ENCODE measurements at regions not wholly inside any gene's neighbourhood (a gene's known extent, or its start where the extent isn't known, plus 50 kb on each side); places are given as distances from the start of the nearest gene placed in this dataset.

GRCh38 chr5:6043491-6044310 is 334.6 kb downstream of the MED10 start:
- intact Hi-C loops (cut with DNase I): no loop called here
- Histone ChIP-seq H3K4me1 (ENCODE audit: control insufficient read depth in 2 of 3, insufficient read depth in 2 of 3, low read depth in 1 of 3, low read length in 3 of 3) (no peaks in the 10 kb centered on the region), H3K27ac (ENCODE audit: low read depth in 2 of 2, low read length in 2 of 2) (no peak overlapping the region), H3K27me3 (ENCODE audit: control insufficient read depth, insufficient read depth, low read length) (no peaks in the 10 kb centered on the region), H3K36me3 (ENCODE audit: control insufficient read depth in 2 of 3, insufficient read depth in 3 of 3, low read length in 3 of 3) (no peaks in the 10 kb centered on the region), H3K4me3 (ENCODE audit: low read length in 3 of 3) (no peak overlapping the region), H3K9ac (ENCODE audit: low read length in 3 of 3) (no peak overlapping the region), H3K9me3 (ENCODE audit: control insufficient read depth in 2 of 3, insufficient read depth in 1 of 3, low read length in 3 of 3) (no peaks in the 10 kb centered on the region)
- no peak for DNase-seq
- FAIRE-seq: no peak
- no peak for TF ChIP-seq CTCF (IDR thresholded peaks at IDR 0.05; ENCODE audit: borderline replicate concordance, extremely low read depth, insufficient read depth)

GRCh38 chr5:6041977-6042550 is 336.3 kb downstream of the MED10 start:
- no peak overlapping the region for H3K9ac ChIP-seq (ENCODE audit: low read length in 3 of 3)
- H3K27me3 ChIP-seq (ENCODE audit: control insufficient read depth, insufficient read depth, low read length): no peaks in the 10 kb centered on the region
- intact Hi-C loops (cut with DNase I): no loop called here
- H3K27ac ChIP-seq (ENCODE audit: low read depth in 2 of 2, low read length in 2 of 2): no peak overlapping the region
- no peaks in the 10 kb centered on the region for H3K36me3 ChIP-seq (ENCODE audit: control insufficient read depth in 2 of 3, insufficient read depth in 3 of 3, low read length in 3 of 3)
- no peak overlapping the region for H3K4me3 ChIP-seq (ENCODE audit: low read length in 3 of 3)
- no peaks in the 10 kb centered on the region for H3K9me3 ChIP-seq (ENCODE audit: control insufficient read depth in 2 of 3, insufficient read depth in 1 of 3, low read length in 3 of 3)
- H3K4me1 ChIP-seq (ENCODE audit: control insufficient read depth in 2 of 3, insufficient read depth in 2 of 3, low read depth in 1 of 3, low read length in 3 of 3): no peaks in the 10 kb centered on the region
- no peak for TF ChIP-seq CTCF (IDR thresholded peaks at IDR 0.05; ENCODE audit: borderline replicate concordance, extremely low read depth, insufficient read depth)
- FAIRE-seq (no peak), DNase-seq (no peak)

DNA sequence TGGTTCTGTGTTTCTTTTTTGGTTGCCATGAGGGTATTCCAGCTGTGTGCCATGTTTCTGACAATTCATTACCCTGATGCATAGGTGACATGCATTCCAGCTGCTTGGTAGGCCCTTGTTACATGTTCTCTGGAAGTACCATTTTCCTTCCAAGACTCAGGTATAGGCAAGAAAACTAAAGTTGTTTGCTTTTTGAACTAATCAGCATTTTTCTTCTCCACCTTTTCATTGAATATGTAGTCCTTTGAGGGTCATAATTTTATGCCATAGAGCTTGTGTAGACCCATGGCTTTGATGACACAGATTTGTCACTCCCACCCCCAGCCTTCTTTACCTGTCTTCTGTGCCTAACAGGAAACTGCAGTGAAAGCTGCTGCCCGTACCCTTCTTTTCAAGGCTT is 339.2 kb downstream of the MED10 start:
- intact Hi-C loops (cut with DNase I): no loop called here
- no peaks in the 10 kb centered on the region for H3K9me3 ChIP-seq (ENCODE audit: control insufficient read depth in 2 of 3, insufficient read depth in 1 of 3, low read length in 3 of 3)
- no peak overlapping the region for H3K9ac ChIP-seq (ENCODE audit: low read length in 3 of 3)
- DNase-seq: no peak
- TF ChIP-seq CTCF (IDR thresholded peaks at IDR 0.05; ENCODE audit: borderline replicate concordance, extremely low read depth, insufficient read depth): no peak
- no peaks in the 10 kb centered on the region for H3K36me3 ChIP-seq (ENCODE audit: control insufficient read depth in 2 of 3, insufficient read depth in 3 of 3, low read length in 3 of 3)
- no peaks in the 10 kb centered on the region for H3K4me1 ChIP-seq (ENCODE audit: control insufficient read depth in 2 of 3, insufficient read depth in 2 of 3, low read depth in 1 of 3, low read length in 3 of 3)
- H3K27ac ChIP-seq (ENCODE audit: low read depth in 2 of 2, low read length in 2 of 2): no peak overlapping the region
- H3K4me3 ChIP-seq (ENCODE audit: low read length in 3 of 3): no peak overlapping the region
- no peaks in the 10 kb centered on the region for H3K27me3 ChIP-seq (ENCODE audit: control insufficient read depth, insufficient read depth, low read length)
- FAIRE-seq: no peak
